Breast epithelium (tissue), 3 donors: ENCODE measurements at regions not wholly inside any gene's neighbourhood (a gene's known extent, or its start where the extent isn't known, plus 50 kb on each side); places are given as distances from the start of the nearest gene placed in this dataset.

Experiments
- CTCF ChIP-seq, 3 donors: fragments of 450-650 bp; IDR thresholded peaks; one replicate each; pipeline ENCODE4 v1.5.1; 2016 to 2017; ENCODE audit warnings: antibody characterized with exemption in 3 of 3, mild to moderate bottlenecking in 3 of 3, moderate library complexity in 3 of 3
- POLR2A ChIP-seq: fragments of 450-650 bp; IDR thresholded peaks from one replicate; pipeline ENCODE4 v1.6.1; 2016; ENCODE audit warnings: antibody characterized with exemption, mild to moderate bottlenecking, moderate library complexity
- POLR2AphosphoS5 ChIP-seq, 3 donors: sonication (generic); formaldehyde crosslinking; IDR thresholded peaks; one replicate each; pipeline ENCODE4 v1.6.1; 2017; ENCODE audit warnings: antibody characterized with exemption in 3 of 3

- TF ChIP-seq CTCF (IDR thresholded peaks at IDR 0.05) = no peak
- no peak for TF ChIP-seq POLR2AphosphoS5 (IDR thresholded peaks at IDR 0.05)
- TF ChIP-seq POLR2A = no peak
These were observed 373.1 kb upstream of the DCN start for GRCh38 chr12:91555436-91556415.
